Type B pancreatic cell (in vitro differentiated cells): ENCODE measurements at regions not wholly inside any gene's neighbourhood (a gene's known extent, or its start where the extent isn't known, plus 50 kb on each side); places are given as distances from the start of the nearest gene placed in this dataset.

Source experiments
- DNase-seq: peaks from one replicate; pipeline ENCODE4 v3.0.0; 2021; ENCODE audit warnings: mixed read lengths; ENCODE audit not compliant: unreplicated experiment; ENCODE audit errors: extremely low spot score
- H3K27ac Mint-ChIP-seq: 2 replicates; pipeline ENCODE4 v1.8.0; 2021; ENCODE audit warnings: mild to moderate bottlenecking, mixed read lengths
- H3K27me3 Mint-ChIP-seq: 2 replicates; pipeline ENCODE4 v1.8.0; 2021; ENCODE audit warnings: mixed read lengths
- H3K36me3 Mint-ChIP-seq: 2 replicates; pipeline ENCODE4 v1.8.0; 2021; ENCODE audit warnings: mixed read lengths
- H3K4me1 Mint-ChIP-seq: one replicate; pipeline ENCODE4 v1.8.0; 2021; ENCODE audit warnings: mixed read lengths; ENCODE audit not compliant: unreplicated experiment
- H3K4me3 Mint-ChIP-seq: 2 replicates; pipeline ENCODE4 v1.8.0; 2021; ENCODE audit warnings: mild to moderate bottlenecking, mixed read lengths
- H3K9me3 Mint-ChIP-seq: 2 replicates; pipeline ENCODE4 v1.8.0; 2021; ENCODE audit warnings: mixed read lengths
- CTCF ChIP-seq: fragments of 200-600 bp; sonication (generic); conservative IDR thresholded peaks from 2 replicates; pipeline ENCODE4 v1.5.0; 2021; ENCODE audit warnings: antibody characterized with exemption, mild to moderate bottlenecking

- H3K4me1 Mint-ChIP-seq = peaks cover 20% of the 10 kb centered on the region
- TF ChIP-seq CTCF = no peak
- H3K9me3 Mint-ChIP-seq = peaks cover 9% of the 10 kb centered on the region
- H3K36me3 Mint-ChIP-seq = no peaks in the 10 kb centered on the region
- no peak overlapping the region for H3K27ac Mint-ChIP-seq
- no peaks in the 10 kb centered on the region for H3K27me3 Mint-ChIP-seq
- DNase-seq = no peak
- H3K4me3 Mint-ChIP-seq = no peak overlapping the region
Measured at GRCh38 chr6:14932485-14933182, 313.2 kb upstream of the JARID2 start.

- TF ChIP-seq CTCF = no peak
- H3K27me3 Mint-ChIP-seq = no peaks in the 10 kb centered on the region
- DNase-seq = no peak
- H3K27ac Mint-ChIP-seq = no peak overlapping the region
- H3K9me3 Mint-ChIP-seq = peaks cover 9% of the 10 kb centered on the region
- peaks cover 20% of the 10 kb centered on the region for H3K4me1 Mint-ChIP-seq
- no peak overlapping the region for H3K4me3 Mint-ChIP-seq
- H3K36me3 Mint-ChIP-seq = no peaks in the 10 kb centered on the region
Measured at GRCh38 chr6:14933183-14933544, 312.7 kb upstream of the JARID2 start.

- H3K4me3 Mint-ChIP-seq = no peak overlapping the region
- H3K27ac Mint-ChIP-seq = no peak overlapping the region
- H3K9me3 Mint-ChIP-seq = peaks cover 9% of the 10 kb centered on the region
- TF ChIP-seq CTCF = no peak
- H3K27me3 Mint-ChIP-seq = no peaks in the 10 kb centered on the region
- H3K36me3 Mint-ChIP-seq = no peaks in the 10 kb centered on the region
- peaks cover 20% of the 10 kb centered on the region for H3K4me1 Mint-ChIP-seq
- no peak for DNase-seq
Measured at GRCh38 chr6:14934013-14934412, 311.9 kb upstream of the JARID2 start.

- Mint-ChIP-seq H3K4me1 (peaks cover 20% of the 10 kb centered on the region), H3K27me3 (no peaks in the 10 kb centered on the region), H3K9me3 (peaks cover 9% of the 10 kb centered on the region), H3K4me3 (no peak overlapping the region), H3K36me3 (no peaks in the 10 kb centered on the region), H3K27ac (no peak overlapping the region)
- no peak for TF ChIP-seq CTCF
- DNase-seq = no peak
Measured at GRCh38 chr6:14934844-14935243, 311.0 kb upstream of the JARID2 start.

GRCh38 chr6:14936861-14937260 lies 309.0 kb upstream of the JARID2 start:
- Mint-ChIP-seq H3K36me3 (no peaks in the 10 kb centered on the region), H3K4me3 (no peak overlapping the region), H3K9me3 (peaks cover under 1% of the 10 kb centered on the region), H3K27me3 (no peaks in the 10 kb centered on the region), H3K4me1 (peaks cover 20% of the 10 kb centered on the region), H3K27ac (no peak overlapping the region)
- TF ChIP-seq CTCF = no peak
- DNase-seq = no peak

- H3K9me3 Mint-ChIP-seq = no peaks in the 10 kb centered on the region
- no peaks in the 10 kb centered on the region for H3K27me3 Mint-ChIP-seq
- H3K27ac Mint-ChIP-seq = no peak overlapping the region
- DNase-seq = no peak
- peaks cover 8% of the 10 kb centered on the region for H3K4me1 Mint-ChIP-seq
- TF ChIP-seq CTCF = no peak
- H3K36me3 Mint-ChIP-seq = no peaks in the 10 kb centered on the region
- no peak overlapping the region for H3K4me3 Mint-ChIP-seq
Measured at GRCh38 chr6:14943116-14943515, 302.8 kb upstream of the JARID2 start.
